ENCODE measurements at regions not wholly inside any gene's neighbourhood (a gene's known extent, or its start where the extent isn't known, plus 50 kb on each side); places are given as distances from the start of the nearest gene placed in this dataset.

- Histone ChIP-seq H3K79me2 (ENCODE audit: insufficient read depth, low read depth) (no peaks in the 10 kb centered on the region), H3K27ac (no peak overlapping the region), H3K4me1 (ENCODE audit: low read depth, poor library complexity, severe bottlenecking) (no peaks in the 10 kb centered on the region), H3K4me2 (no peak overlapping the region), H4K20me1 (ENCODE audit: insufficient read depth) (no peaks in the 10 kb centered on the region), H3K4me3 (IDR thresholded peaks at IDR 0.05; ENCODE audit: insufficient read depth, low read depth, low read length) (no peak overlapping the region), H3K36me3 (ENCODE audit: insufficient read depth) (no peaks in the 10 kb centered on the region), H2AFZ (ENCODE audit: low read depth) (no peak overlapping the region), H3K27me3 (ENCODE audit: insufficient read depth, low read depth) (no peaks in the 10 kb centered on the region), H3K9ac (no peak overlapping the region)
- TF ChIP-seq CTCF (conservative IDR thresholded peaks at IDR 0.05; ENCODE audit: low read depth, low read length): no peak
Observed at GRCh38 chr18:39660141-39660540, 2094.5 kb upstream of the CELF4 start.

GRCh38 chr18:39655341-39655740, 2089.7 kb upstream of the CELF4 start:
- Histone ChIP-seq H3K27me3 (ENCODE audit: insufficient read depth, low read depth) (no peaks in the 10 kb centered on the region), H2AFZ (ENCODE audit: low read depth) (no peak overlapping the region), H3K4me2 (no peak overlapping the region), H3K27ac (no peak overlapping the region), H3K4me3 (IDR thresholded peaks at IDR 0.05; ENCODE audit: insufficient read depth, low read depth, low read length) (no peak overlapping the region), H3K9ac (no peak overlapping the region), H3K79me2 (ENCODE audit: insufficient read depth, low read depth) (no peaks in the 10 kb centered on the region), H3K4me1 (ENCODE audit: low read depth, poor library complexity, severe bottlenecking) (no peaks in the 10 kb centered on the region), H3K36me3 (ENCODE audit: insufficient read depth) (no peaks in the 10 kb centered on the region), H4K20me1 (ENCODE audit: insufficient read depth) (no peaks in the 10 kb centered on the region)
- TF ChIP-seq CTCF (conservative IDR thresholded peaks at IDR 0.05; ENCODE audit: low read depth, low read length): no peak

- no peaks in the 10 kb centered on the region for H4K20me1 ChIP-seq (ENCODE audit: insufficient read depth)
- TF ChIP-seq CTCF (conservative IDR thresholded peaks at IDR 0.05; ENCODE audit: low read depth, low read length): no peak
- no peaks in the 10 kb centered on the region for H3K36me3 ChIP-seq (ENCODE audit: insufficient read depth)
- H3K9ac ChIP-seq: no peak overlapping the region
- H3K4me3 ChIP-seq (IDR thresholded peaks at IDR 0.05; ENCODE audit: insufficient read depth, low read depth, low read length): no peak overlapping the region
- no peaks in the 10 kb centered on the region for H3K27me3 ChIP-seq (ENCODE audit: insufficient read depth, low read depth)
- H3K27ac ChIP-seq: no peak overlapping the region
- no peak overlapping the region for H3K4me2 ChIP-seq
- no peaks in the 10 kb centered on the region for H3K79me2 ChIP-seq (ENCODE audit: insufficient read depth, low read depth)
- no peak overlapping the region for H2AFZ ChIP-seq (ENCODE audit: low read depth)
- no peaks in the 10 kb centered on the region for H3K4me1 ChIP-seq (ENCODE audit: low read depth, poor library complexity, severe bottlenecking)
Observed at GRCh38 chr18:39653221-39653620, 2087.6 kb upstream of the CELF4 start.

GRCh38 chr18:39648616-39649015, 2083.0 kb upstream of the CELF4 start:
- Histone ChIP-seq H3K4me1 (ENCODE audit: low read depth, poor library complexity, severe bottlenecking) (no peaks in the 10 kb centered on the region), H3K79me2 (ENCODE audit: insufficient read depth, low read depth) (no peaks in the 10 kb centered on the region), H3K27me3 (ENCODE audit: insufficient read depth, low read depth) (no peaks in the 10 kb centered on the region), H3K9ac (no peak overlapping the region), H3K27ac (no peak overlapping the region), H3K4me3 (IDR thresholded peaks at IDR 0.05; ENCODE audit: insufficient read depth, low read depth, low read length) (no peak overlapping the region), H4K20me1 (ENCODE audit: insufficient read depth) (no peaks in the 10 kb centered on the region), H3K36me3 (ENCODE audit: insufficient read depth) (no peaks in the 10 kb centered on the region), H2AFZ (ENCODE audit: low read depth) (no peak overlapping the region), H3K4me2 (no peak overlapping the region)
- no peak for TF ChIP-seq CTCF (conservative IDR thresholded peaks at IDR 0.05; ENCODE audit: low read depth, low read length)
